ENCODE measurements at regions not wholly inside any gene's neighbourhood (a gene's known extent, or its start where the extent isn't known, plus 50 kb on each side); places are given as distances from the start of the nearest gene placed in this dataset.

DNA sequence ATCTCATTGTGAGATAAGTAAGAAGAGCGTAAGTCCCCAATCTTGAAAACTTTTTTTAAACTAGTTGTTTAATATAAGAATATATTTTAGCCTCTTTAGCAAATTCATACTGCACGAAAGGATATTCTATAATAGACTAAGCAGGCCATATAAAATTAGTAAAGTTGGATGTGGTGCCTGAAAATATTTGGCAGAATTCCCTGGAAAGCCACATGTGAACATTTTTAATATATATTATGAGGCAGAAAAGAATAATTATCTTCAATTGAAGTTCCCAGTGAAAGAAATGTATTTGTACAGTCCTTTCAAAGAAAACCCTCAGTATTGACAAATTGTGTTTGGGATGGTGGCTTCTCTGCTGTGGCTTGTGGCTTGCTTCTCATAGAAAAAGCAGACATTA lies 237.5 kb upstream of the JAG1 start (continued):
- TF ChIP-seq, protein P1, sequence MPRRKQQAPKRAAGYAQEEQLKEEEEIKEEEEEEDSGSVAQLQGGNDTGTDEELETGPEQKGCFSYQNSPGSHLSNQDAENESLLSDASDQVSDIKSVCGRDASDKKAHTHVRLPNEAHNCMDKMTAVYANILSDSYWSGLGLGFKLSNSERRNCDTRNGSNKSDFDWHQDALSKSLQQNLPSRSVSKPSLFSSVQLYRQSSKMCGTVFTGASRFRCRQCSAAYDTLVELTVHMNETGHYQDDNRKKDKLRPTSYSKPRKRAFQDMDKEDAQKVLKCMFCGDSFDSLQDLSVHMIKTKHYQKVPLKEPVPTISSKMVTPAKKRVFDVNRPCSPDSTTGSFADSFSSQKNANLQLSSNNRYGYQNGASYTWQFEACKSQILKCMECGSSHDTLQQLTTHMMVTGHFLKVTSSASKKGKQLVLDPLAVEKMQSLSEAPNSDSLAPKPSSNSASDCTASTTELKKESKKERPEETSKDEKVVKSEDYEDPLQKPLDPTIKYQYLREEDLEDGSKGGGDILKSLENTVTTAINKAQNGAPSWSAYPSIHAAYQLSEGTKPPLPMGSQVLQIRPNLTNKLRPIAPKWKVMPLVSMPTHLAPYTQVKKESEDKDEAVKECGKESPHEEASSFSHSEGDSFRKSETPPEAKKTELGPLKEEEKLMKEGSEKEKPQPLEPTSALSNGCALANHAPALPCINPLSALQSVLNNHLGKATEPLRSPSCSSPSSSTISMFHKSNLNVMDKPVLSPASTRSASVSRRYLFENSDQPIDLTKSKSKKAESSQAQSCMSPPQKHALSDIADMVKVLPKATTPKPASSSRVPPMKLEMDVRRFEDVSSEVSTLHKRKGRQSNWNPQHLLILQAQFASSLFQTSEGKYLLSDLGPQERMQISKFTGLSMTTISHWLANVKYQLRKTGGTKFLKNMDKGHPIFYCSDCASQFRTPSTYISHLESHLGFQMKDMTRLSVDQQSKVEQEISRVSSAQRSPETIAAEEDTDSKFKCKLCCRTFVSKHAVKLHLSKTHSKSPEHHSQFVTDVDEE (CRISPR knock-in tag; IDR thresholded peaks at IDR 0.05) = no peak
- TF ChIP-seq ARNTL (CRISPR knock-in tag; IDR thresholded peaks at IDR 0.05; ENCODE audit: borderline replicate concordance, low read depth) (no peak), PPARA (CRISPR knock-in tag; IDR thresholded peaks at IDR 0.05; ENCODE audit: borderline replicate concordance) (no peak), ZNF8 (CRISPR knock-in tag; IDR thresholded peaks at IDR 0.05) (no peak), ZNF70 (CRISPR knock-in tag; IDR thresholded peaks at IDR 0.05) (no peak), ZNF565 (CRISPR knock-in tag; conservative IDR thresholded peaks at IDR 0.05; ENCODE audit: low read depth) (no peak)

DNA sequence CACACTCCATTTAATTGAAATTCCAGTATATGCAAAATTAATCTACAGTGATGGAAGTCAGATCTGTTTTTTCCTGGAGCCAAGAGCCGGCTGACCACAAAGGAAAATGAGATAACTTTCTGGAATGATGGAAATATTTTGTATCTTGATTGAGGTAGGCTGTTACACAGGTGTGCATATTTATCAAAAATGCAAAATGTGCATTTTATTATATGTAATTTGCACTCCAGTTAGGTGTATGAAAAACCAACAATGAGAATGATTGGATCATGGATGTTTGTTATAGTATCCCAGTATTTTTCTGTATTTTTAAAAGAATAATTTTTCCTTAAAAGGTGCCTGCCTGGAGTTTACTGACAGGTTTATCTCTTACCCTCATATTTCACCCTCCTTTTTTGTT lies 242.0 kb upstream of the JAG1 start:
- TF ChIP-seq PPARA (CRISPR knock-in tag; IDR thresholded peaks at IDR 0.05; ENCODE audit: borderline replicate concordance) (no peak), ZFP30 (CRISPR knock-in tag; IDR thresholded peaks at IDR 0.05) (no peak), OSR1 (CRISPR knock-in tag; IDR thresholded peaks at IDR 0.05) (no peak), BACH2 (CRISPR knock-in tag; IDR thresholded peaks at IDR 0.05; ENCODE audit: borderline replicate concordance) (no peak), RARB (CRISPR knock-in tag; IDR thresholded peaks at IDR 0.05) (no peak), ZNF8 (CRISPR knock-in tag; IDR thresholded peaks at IDR 0.05) (no peak), ZC3H10 (CRISPR knock-in tag; IDR thresholded peaks at IDR 0.05) (no peak), ZFP3 (CRISPR knock-in tag; IDR thresholded peaks at IDR 0.05) (no peak), ZNF70 (CRISPR knock-in tag; IDR thresholded peaks at IDR 0.05) (no peak), SNAI2 (CRISPR knock-in tag; IDR thresholded peaks at IDR 0.05) (no peak)
- TF ChIP-seq, protein P2, sequence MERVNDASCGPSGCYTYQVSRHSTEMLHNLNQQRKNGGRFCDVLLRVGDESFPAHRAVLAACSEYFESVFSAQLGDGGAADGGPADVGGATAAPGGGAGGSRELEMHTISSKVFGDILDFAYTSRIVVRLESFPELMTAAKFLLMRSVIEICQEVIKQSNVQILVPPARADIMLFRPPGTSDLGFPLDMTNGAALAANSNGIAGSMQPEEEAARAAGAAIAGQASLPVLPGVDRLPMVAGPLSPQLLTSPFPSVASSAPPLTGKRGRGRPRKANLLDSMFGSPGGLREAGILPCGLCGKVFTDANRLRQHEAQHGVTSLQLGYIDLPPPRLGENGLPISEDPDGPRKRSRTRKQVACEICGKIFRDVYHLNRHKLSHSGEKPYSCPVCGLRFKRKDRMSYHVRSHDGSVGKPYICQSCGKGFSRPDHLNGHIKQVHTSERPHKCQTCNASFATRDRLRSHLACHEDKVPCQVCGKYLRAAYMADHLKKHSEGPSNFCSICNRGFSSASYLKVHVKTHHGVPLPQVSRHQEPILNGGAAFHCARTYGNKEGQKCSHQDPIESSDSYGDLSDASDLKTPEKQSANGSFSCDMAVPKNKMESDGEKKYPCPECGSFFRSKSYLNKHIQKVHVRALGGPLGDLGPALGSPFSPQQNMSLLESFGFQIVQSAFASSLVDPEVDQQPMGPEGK (CRISPR knock-in tag; IDR thresholded peaks at IDR 0.05; ENCODE audit: borderline replicate concordance) = no peak
- TF ChIP-seq, protein P1 (CRISPR knock-in tag; IDR thresholded peaks at IDR 0.05) = no peak
- TF ChIP-seq, protein P3, sequence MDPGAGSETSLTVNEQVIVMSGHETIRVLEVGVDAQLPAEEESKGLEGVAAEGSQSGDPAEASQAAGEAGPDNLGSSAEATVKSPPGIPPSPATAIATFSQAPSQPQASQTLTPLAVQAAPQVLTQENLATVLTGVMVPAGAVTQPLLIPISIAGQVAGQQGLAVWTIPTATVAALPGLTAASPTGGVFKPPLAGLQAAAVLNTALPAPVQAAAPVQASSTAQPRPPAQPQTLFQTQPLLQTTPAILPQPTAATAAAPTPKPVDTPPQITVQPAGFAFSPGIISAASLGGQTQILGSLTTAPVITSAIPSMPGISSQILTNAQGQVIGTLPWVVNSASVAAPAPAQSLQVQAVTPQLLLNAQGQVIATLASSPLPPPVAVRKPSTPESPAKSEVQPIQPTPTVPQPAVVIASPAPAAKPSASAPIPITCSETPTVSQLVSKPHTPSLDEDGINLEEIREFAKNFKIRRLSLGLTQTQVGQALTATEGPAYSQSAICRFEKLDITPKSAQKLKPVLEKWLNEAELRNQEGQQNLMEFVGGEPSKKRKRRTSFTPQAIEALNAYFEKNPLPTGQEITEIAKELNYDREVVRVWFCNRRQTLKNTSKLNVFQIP (CRISPR knock-in tag; IDR thresholded peaks at IDR 0.05; ENCODE audit: borderline replicate concordance, low read depth) = no peak
- TF ChIP-seq, protein P4, sequence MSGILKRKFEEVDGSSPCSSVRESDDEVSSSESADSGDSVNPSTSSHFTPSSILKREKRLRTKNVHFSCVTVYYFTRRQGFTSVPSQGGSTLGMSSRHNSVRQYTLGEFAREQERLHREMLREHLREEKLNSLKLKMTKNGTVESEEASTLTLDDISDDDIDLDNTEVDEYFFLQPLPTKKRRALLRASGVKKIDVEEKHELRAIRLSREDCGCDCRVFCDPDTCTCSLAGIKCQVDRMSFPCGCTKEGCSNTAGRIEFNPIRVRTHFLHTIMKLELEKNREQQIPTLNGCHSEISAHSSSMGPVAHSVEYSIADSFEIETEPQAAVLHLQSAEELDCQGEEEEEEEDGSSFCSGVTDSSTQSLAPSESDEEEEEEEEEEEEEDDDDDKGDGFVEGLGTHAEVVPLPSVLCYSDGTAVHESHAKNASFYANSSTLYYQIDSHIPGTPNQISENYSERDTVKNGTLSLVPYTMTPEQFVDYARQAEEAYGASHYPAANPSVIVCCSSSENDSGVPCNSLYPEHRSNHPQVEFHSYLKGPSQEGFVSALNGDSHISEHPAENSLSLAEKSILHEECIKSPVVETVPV (CRISPR knock-in tag; IDR thresholded peaks at IDR 0.05) = no peak
- ATAC-seq = no peak

DNA sequence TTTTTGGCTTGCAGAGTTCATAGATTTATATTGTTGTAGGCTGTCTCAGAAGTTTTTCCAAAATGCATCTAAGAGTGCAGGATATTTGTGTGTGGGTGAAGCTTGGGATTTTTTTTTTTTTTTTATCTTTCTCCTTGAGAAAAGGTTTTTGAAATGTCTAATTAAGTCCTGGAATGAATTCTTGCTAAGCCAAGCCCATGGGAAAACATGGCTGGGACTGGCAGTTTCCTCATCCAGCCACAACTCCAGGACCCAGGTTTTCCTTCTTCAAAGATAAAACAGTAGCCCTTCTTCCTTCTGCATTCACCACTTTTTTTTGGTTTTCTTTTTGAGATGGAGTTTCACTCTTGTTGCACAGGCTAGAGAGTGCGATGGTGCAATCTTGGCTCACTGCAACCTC lies 242.5 kb upstream of the JAG1 start:
- no peak for TF ChIP-seq ZNF565 (CRISPR knock-in tag; conservative IDR thresholded peaks at IDR 0.05; ENCODE audit: low read depth)
- ATAC-seq = no peak

DNA sequence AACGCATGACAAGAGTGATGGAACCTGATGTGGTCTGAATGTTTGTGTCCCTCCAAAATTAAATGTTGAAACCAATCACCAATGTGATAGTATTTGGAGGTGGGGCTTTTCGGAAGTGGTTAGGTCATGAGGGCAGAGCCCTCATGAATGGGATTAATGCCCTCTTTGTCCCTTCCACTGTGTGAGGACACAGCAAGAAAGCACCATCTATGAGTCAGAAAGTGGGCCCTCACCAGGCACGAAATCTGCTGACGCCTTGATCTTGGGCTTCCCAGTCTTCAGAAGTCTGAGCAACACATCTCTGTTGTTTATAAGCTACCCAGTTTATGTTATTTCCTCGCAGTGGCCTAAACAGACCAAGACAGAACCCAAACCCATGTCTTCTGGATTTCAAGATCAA lies 244.0 kb upstream of the JAG1 start:
- TF ChIP-seq OSR1 (CRISPR knock-in tag; IDR thresholded peaks at IDR 0.05) = no peak
- TF ChIP-seq, protein P2 (CRISPR knock-in tag; IDR thresholded peaks at IDR 0.05; ENCODE audit: borderline replicate concordance) = no peak
- TF ChIP-seq CSDC2 (CRISPR knock-in tag; IDR thresholded peaks at IDR 0.05) = no peak
- no peak for TF ChIP-seq TCF4 (CRISPR knock-in tag; IDR thresholded peaks at IDR 0.05; ENCODE audit: borderline replicate concordance)
- no peak for TF ChIP-seq ZNF565 (CRISPR knock-in tag; conservative IDR thresholded peaks at IDR 0.05; ENCODE audit: low read depth)
- TF ChIP-seq PPARA (CRISPR knock-in tag; IDR thresholded peaks at IDR 0.05; ENCODE audit: borderline replicate concordance) = no peak
- no peak for TF ChIP-seq ZC3H10 (CRISPR knock-in tag; IDR thresholded peaks at IDR 0.05)
- no peak for TF ChIP-seq ZFP3 (CRISPR knock-in tag; IDR thresholded peaks at IDR 0.05)
- TF ChIP-seq ISL1 (CRISPR knock-in tag; IDR thresholded peaks at IDR 0.05) = no peak
- TF ChIP-seq TOX (CRISPR knock-in tag; IDR thresholded peaks at IDR 0.05; ENCODE audit: borderline replicate concordance) = no peak
- ATAC-seq = no peak
